ENCODE measurements at regions not wholly inside any gene's neighbourhood (a gene's known extent, or its start where the extent isn't known, plus 50 kb on each side); places are given as distances from the start of the nearest gene placed in this dataset.

- DNase-seq (ENCODE audit: low read depth in 3 of 3, low spot score in 2 of 3): no peak
Observed at GRCh38 chr1:36691374-36691773, 208.7 kb upstream of the CSF3R start.

DNA sequence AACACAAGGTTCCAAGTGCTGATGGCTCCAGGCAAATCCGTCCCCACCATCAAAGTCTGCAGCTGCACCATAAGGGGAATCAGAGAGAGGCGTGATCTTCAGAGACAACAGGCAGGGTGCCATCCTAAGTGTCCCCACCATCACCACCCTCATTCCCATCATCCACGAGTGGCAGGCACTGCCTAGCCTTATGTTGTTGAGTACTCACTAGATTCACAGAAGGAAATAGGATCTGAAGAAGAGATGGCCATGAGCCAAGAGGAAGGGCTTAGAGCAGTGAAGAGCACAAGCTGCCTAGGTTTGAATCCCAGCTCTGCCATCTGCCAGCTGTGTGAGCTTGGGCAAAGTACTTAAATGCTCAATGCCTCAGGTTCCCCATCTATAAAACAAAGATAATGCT is 207.3 kb upstream of the CSF3R start:
- no peak for DNase-seq (ENCODE audit: low read depth in 3 of 3, low spot score in 2 of 3)

- DNase-seq (ENCODE audit: low read depth in 3 of 3, low spot score in 2 of 3): no peak
Observed at GRCh38 chr1:36687312-36687711, 204.6 kb upstream of the CSF3R start.

DNA sequence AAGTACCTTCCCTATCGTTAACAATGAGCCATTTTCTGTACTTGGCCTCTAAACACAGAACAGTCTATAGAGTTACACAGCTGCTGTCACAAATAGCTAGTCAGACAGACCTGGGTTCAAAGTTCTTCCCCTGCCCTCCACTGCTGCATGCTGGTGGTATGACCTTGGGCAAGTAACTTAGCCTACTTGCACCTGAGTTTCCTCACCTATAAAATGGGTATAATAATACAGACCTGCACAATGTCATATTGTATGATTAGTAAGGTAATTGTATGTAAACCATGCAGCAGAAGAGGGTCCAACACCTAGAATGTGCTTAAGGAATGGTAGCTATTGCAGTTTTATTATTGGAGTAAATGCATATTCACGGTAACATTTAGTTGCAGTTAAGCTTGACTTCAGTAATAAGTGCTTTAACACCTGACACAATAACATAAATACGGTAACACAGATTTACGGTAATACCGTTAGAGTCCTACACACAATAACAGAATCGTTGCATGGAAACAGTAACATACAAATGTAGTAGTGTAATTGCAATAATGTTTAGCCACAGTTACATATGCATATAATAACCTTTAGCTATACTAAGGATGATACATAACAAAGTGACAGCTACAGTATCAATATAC is 193.3 kb upstream of the CSF3R start:
- no peak for DNase-seq (ENCODE audit: low read depth in 3 of 3, low spot score in 2 of 3)

DNA sequence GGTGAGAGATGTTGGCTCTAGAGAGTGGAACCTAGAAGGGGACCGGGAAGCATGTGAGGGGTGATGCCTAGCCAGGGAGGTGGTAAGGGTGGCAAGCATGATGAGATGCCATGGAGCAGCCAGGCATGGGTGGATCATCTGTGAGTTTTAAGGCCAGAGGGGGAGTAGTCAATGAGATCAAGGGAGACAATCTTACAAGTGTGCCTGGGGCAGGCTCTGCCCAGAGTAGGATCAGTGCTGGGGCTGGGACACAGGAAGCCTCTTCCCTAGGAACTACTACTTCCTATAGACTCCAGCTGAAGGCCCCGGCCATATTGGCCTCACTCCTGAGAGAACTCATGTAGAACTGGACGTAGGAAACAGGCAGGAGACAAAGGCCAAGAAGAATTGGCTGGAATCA is 192.4 kb upstream of the CSF3R start:
- no peak for DNase-seq (ENCODE audit: low read depth in 3 of 3, low spot score in 2 of 3)

- DNase-seq (ENCODE audit: low read depth in 3 of 3, low spot score in 2 of 3): no peak
Observed at GRCh38 chr1:36673202-36673601, 190.5 kb upstream of the CSF3R start.

- no peak for DNase-seq (ENCODE audit: low read depth in 3 of 3, low spot score in 2 of 3)
Observed at GRCh38 chr1:36669262-36669661, 186.5 kb upstream of the CSF3R start.

DNA sequence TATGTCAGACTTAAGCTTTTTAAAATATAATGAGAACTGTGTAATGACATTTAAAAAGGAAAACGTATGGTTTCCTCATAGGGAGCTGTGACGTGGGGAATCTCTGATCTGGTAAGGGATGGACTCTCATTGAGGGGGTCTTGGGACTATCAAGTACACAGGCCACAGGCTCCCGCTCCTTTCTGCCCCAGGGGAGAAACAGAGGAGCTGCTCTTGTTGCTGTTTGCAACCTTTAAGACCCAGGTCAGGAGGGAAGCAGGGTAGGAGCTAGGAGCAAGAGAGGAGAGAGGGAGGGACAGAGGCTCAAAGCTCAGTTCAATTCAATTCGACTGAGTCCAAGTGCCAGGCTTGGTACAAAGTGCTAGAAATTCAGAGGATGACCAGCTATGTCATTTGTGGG is 185.1 kb upstream of the CSF3R start:
- DNase-seq (ENCODE audit: low read depth in 3 of 3, low spot score in 2 of 3): no peak

DNA sequence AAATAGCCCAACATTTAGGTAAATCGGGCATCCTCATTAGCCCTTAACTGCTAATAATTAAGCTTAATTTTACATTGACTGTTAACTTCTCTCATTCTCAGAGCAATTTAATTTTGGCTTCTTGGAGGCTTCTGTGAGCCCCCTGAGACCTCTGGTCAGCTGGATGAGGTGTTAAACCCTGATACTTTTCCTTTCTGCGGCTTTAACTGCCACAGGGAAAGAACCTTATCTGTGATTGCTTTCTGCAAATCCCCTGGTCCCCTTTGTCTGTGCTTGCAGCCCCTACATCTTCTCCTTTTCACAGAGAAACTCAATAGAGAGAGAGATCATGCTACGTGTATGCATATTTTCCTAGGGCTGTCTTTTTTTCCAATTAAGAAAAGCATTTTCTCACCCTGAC is 184.5 kb upstream of the CSF3R start:
- no peak for DNase-seq (ENCODE audit: low read depth in 3 of 3, low spot score in 2 of 3)

- no peak for DNase-seq (ENCODE audit: low read depth in 3 of 3, low spot score in 2 of 3)
Observed at GRCh38 chr1:36665478-36666080, 182.9 kb upstream of the CSF3R start.

- peak in 1 of 3 donors; percentile 35 for DNase-seq (ENCODE audit: low read depth in 3 of 3, low spot score in 2 of 3)
Observed at GRCh38 chr1:36664571-36665287, 182.0 kb upstream of the CSF3R start.

- no peak for DNase-seq (ENCODE audit: low read depth in 3 of 3, low spot score in 2 of 3)
Observed at GRCh38 chr1:36663772-36664430, 181.2 kb upstream of the CSF3R start.

DNA sequence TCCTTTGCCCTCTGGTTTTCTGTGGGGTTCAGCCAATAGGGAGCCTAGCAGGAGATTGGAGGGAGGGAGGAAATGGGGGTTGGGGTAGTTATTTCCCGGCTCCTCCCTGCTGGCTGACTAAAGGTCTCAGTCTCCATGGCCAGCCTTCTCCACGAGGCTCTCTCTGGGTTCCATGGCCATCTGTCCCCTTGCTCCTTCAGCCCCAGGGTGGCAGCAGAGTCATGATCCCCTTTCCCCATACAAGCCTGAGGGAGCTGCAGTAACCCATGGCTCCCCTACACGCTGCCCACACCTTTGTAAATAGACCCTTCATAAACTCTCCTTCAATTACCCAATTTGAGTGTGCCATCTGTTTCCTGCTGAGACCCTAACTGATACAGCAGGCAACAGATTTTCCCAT is 176.1 kb upstream of the CSF3R start:
- no peak for DNase-seq (ENCODE audit: low read depth in 3 of 3, low spot score in 2 of 3)

DNA sequence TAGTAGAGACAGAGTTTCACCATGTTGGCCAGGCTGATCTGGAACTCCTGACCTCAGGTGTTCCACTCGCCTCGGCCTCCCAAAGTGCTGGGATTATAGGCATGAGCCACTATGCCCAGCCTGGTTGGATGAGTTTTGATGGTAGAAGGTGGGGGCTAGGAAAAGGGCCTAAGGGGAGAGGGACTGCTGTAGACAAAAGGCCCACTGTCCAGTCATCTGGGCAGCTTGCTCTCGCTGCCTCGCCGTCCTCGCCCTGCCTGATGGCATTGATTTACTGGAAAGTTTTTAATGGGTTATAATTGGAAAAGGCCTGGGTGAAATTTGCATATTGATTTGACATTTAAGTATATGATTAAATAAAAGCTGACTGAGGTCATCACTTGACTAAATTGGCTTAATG is 175.1 kb upstream of the CSF3R start:
- no peak for DNase-seq (ENCODE audit: low read depth in 3 of 3, low spot score in 2 of 3)

- no peak for DNase-seq (ENCODE audit: low read depth in 3 of 3, low spot score in 2 of 3)
Observed at GRCh38 chr1:36656838-36657237, 174.1 kb upstream of the CSF3R start.

DNA sequence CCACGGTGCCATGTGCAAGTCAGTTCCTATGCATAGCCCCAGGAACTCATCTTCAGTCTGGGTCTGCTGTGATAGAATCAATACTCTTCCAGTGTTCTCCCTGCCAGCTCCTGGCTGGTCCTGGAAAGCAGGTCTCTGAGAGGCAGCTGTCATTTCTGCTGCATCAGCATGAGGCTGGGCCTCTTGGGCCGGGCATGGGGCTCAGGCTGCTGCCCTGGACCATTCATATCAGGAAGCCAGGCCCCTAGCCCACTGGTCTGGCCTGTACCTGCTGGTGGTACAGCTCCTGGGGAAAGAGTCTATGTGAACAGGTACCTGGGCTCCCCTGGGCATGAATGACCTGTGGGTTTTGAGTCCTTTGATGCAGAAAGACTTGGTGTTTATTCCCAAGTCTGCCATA is 173.6 kb upstream of the CSF3R start:
- DNase-seq (ENCODE audit: low read depth in 3 of 3, low spot score in 2 of 3): no peak

GRCh38 chr1:36654586-36654985 is 171.9 kb upstream of the CSF3R start:
- DNase-seq (ENCODE audit: low read depth in 3 of 3, low spot score in 2 of 3): no peak

- no peak for DNase-seq (ENCODE audit: low read depth in 3 of 3, low spot score in 2 of 3)
Observed at GRCh38 chr1:36653850-36654249, 171.1 kb upstream of the CSF3R start.

DNA sequence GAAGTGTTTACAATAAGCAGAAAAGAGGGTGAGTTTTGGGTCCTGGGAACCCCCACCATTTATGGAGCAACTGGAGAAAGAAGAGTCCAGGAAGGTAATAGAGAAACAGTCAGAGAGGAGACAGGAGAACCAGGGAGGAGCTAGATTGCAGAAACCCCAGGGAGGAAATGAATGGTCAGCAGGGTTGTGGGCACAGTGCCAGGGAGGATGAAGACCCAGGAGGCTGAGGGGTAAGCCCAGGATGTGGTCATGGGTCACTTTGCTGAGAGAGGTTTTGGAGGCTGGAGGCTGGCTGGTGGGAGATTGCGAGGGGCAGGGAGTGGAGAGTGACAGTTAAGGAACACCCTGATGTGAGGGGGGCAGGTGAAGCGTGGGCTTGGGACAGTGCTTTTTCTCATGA is 169.9 kb upstream of the CSF3R start:
- DNase-seq (ENCODE audit: low read depth in 3 of 3, low spot score in 2 of 3): no peak

DNA sequence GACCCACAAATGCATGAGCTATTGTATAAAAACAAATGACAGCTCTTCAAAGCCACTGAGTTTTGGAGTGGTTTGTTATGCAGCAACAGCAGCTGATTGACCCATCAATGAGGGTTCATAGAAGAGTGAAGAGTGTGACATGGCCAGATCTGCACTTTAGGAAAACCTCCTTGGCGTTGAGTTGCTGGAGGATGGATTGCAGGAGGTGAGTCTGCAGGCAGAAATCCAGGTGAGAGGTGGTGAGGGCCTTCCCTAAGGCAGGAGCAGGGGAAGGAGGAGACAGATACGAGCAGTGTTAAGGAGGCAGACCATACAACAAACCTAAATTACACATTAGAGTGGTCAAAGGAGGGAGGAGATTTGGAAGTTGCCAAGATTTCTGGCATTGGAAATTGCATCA is 169.3 kb upstream of the CSF3R start:
- no peak for DNase-seq (ENCODE audit: low read depth in 3 of 3, low spot score in 2 of 3)

DNA sequence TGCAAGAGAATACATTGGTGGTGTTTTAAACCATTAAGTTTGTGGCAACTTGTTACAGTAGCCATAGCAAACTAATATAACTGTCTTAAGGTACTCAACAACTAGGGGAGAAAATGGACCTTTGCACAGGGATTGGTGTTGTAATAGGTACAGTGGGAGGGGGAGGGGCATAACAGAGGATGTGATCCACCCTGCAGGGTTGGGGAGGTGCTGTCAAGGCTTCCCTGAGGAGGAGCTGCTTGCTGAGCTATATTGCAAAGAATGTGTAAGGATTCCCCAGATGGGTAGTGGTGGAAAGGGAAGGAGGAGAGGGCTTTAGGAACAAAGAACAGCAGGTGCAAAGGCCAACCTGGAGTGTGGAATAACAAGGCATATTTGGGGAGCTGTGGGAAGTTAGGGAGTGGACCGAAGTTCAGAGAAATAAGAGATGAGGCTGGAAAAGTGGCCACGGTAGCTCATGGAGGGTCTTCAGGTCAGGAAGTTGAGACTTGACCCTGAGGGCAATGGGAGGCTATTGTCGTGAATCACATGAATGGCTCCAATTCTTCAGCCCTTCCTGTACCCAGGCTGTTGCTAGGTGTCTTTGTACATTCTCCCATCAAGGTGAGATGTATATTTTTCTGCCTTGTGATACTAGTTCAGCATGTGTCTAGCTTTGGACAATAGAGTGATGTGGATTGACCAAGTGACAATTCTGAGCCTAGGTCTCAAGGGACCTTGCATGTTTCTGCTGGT is 168.6 kb upstream of the CSF3R start:
- DNase-seq (ENCODE audit: low read depth in 3 of 3, low spot score in 2 of 3): no peak
